Common myeloid progenitor, CD34-positive (primary cell): ENCODE measurements at regions not wholly inside any gene's neighbourhood (a gene's known extent, or its start where the extent isn't known, plus 50 kb on each side); places are given as distances from the start of the nearest gene placed in this dataset.

Experiments
- CTCF ChIA-PET: fragments of 350-600 bp; sonication (Branson Sonifier 250); formaldehyde crosslinking; loops from one replicate; lab custom pipeline; 2021; ENCODE audit warnings: antibody characterized with exemption; lab: Charles Lee
- POLR2A ChIA-PET: fragments of 350-600 bp; sonication (Branson Sonifier 250); formaldehyde crosslinking; loops from one replicate; lab custom pipeline; 2021; ENCODE audit warnings: antibody characterized with exemption; lab: Charles Lee
- DNase-seq, 3 donors: peaks; one replicate each; pipeline versions ENCODE4 v3.0.0 to v3.0.0-alpha.2; 2013
- H3K27ac ChIP-seq, 2 experiments: 1 replicate in 1 of 2; 2 replicates in 1 of 2; pipeline ENCODE4 v1.7.0; 2013; ENCODE audit warnings: inconsistent platforms in 2 of 2, low read length in 2 of 2, mild to moderate bottlenecking in 2 of 2, low read depth in 1 of 2, moderate library complexity in 1 of 2; ENCODE audit not compliant: severe bottlenecking in 2 of 2, insufficient read depth in 1 of 2, poor library complexity in 1 of 2
- H3K27me3 ChIP-seq, 5 experiments: replicated peaks in 2 of 5; 1 replicate in 3 of 5; 2 replicates in 2 of 5; pipeline versions ENCODE4 v1.6.1 to v1.7.0; 2013; ENCODE audit warnings: low read length in 4 of 5, mild to moderate bottlenecking in 2 of 5, moderate library complexity in 2 of 5, inconsistent platforms in 1 of 5; ENCODE audit not compliant: insufficient read depth in 5 of 5, control insufficient read depth in 4 of 5
- H3K36me3 ChIP-seq, 4 experiments: 1 replicate in 2 of 4; 2 replicates in 2 of 4; pipeline versions ENCODE4 v1.6.1 to v1.7.0; 2013; ENCODE audit warnings: low read length in 3 of 4, control low read depth in 1 of 4, mild to moderate bottlenecking in 1 of 4; ENCODE audit not compliant: control insufficient read depth in 4 of 4, insufficient read depth in 4 of 4
- H3K4me1 ChIP-seq, 4 experiments: 1 replicate in 3 of 4; 2 replicates in 1 of 4; pipeline versions ENCODE4 v1.6.1 to v1.7.1; 2013; ENCODE audit warnings: low read length in 3 of 4, mild to moderate bottlenecking in 3 of 4, control low read depth in 1 of 4, inconsistent platforms in 1 of 4, moderate library complexity in 1 of 4; ENCODE audit not compliant: control insufficient read depth in 4 of 4, insufficient read depth in 4 of 4; ENCODE audit errors: control extremely low read depth in 1 of 4
- H3K4me3 ChIP-seq, 7 experiments: 1 replicate in 4 of 7; 2 replicates in 3 of 7; pipeline versions ENCODE4 v1.5.1 to v1.7.0; 2013; ENCODE audit warnings: mild to moderate bottlenecking in 7 of 7, low read length in 6 of 7, moderate library complexity in 6 of 7, inconsistent platforms in 2 of 7, low read depth in 2 of 7, control low read depth in 1 of 7; ENCODE audit not compliant: insufficient read depth in 4 of 7, control insufficient read depth in 1 of 7; ENCODE audit errors: extremely low read depth in 1 of 7
- H3K9me3 ChIP-seq, 5 experiments: 1 replicate in 4 of 5; 2 replicates in 1 of 5; pipeline versions ENCODE4 v1.6.1 to v1.7.1; 2013; ENCODE audit warnings: low read length in 4 of 5, mild to moderate bottlenecking in 2 of 5, inconsistent platforms in 1 of 5, low read depth in 1 of 5, moderate library complexity in 1 of 5; ENCODE audit not compliant: control insufficient read depth in 4 of 5, insufficient read depth in 2 of 5; ENCODE audit errors: control extremely low read depth in 1 of 5
- WGBS: methylation state at CpG from one replicate; pipeline ENCODE4 v1.1.5; 2013; ENCODE audit not compliant: insufficient coverage; 5-methylcytosine and 5-hydroxymethylcytosine counted together

DNA sequence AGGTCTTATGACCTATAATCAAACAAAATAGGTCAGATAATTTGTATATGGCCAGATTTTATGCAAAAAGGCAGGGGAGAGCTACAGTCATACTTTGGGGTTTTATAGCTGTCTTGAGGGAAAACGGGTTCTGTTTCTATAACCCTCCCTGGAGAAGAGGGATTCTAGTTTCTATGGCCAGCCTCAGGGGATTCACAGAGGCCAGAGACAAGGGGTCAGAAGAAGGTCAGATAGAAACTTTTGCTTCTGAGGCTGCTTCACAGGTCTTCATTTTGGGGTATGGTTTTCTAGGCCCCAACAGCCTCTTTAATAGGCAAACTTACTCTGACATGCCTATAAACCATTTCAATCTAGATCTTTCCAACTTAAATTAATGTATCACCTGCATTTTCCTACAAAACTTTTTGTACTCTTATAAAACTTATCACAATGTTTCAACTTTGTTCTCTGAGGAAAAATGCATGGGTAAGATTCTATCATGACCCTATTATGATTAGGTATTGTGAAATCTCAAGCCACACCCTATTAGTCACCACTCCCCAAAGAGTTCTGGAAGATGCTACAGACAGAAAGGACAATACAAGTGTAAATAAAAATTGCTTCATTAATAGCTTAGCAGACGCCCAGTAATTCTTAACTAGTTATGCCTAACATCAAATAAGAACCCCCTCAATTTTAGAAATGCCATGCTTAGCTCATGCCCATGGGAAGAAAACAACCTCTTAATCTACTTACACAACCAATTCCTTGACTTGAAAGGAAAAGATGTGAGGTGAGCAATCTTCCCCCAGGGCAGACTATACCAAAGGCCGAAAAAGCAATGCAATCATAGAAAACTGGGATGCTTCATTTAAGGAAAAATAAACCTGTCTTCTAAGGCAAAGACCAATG, 396.6 kb downstream of the TLR4 start:
- POLR2A ChIA-PET, result no interaction called here
- 89% methylated on average over 1 of the region's 3 CpGs for WGBS
- H3K27ac ChIP-seq, result no peak overlapping the region
- no peak for DNase-seq
- CTCF ChIA-PET, result interaction anchor here (1.4 kb wide), 1 partner anchor 17 kb away, joined by 3 read pairs; no protein-coding TSS in a partner anchor
- H3K9me3 ChIP-seq, result no peaks in the 10 kb centered on the region
- H3K4me1 ChIP-seq, result no peaks in the 10 kb centered on the region
- no peak overlapping the region for H3K4me3 ChIP-seq
- H3K36me3 ChIP-seq, result no peaks in the 10 kb centered on the region
- H3K27me3 ChIP-seq, result no peaks in the 10 kb centered on the region

DNA sequence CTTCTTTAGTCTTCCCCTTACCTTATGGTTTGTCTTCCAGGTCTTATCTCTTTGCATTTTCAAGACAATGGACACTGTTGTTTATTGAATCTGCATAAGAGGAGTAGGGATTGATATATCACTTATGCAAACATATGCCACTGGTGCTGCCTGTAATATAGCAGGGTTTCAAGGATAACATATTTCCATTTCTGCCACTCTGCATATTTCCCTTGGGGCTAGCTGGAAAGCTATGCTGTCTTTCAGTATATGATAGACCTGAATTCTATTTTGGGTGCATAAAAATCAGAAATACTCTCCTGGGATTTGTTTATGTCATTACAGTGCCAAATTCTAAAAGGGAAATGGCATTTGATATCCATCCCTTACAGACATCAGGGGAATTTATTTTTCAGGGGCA, 400.2 kb downstream of the TLR4 start:
- no peak for DNase-seq
- H3K4me1 ChIP-seq, result no peaks in the 10 kb centered on the region

DNA sequence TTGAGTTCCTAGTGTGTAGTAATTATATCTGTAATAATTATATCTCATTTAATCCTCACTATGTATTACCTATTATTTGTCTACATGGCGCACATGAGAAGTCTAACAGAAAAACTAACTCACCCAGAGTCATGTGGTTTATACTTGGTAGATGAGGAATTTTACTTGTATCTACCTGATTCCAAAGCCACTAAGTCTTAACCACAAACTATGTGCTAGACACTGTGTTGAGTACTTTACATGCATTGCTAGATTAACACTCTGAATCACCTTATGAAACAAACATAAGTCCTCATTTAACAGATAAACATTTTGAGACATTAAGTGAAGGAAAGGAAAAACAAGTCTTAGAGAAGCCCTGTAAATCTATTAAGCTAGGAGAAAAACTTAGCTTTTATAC, 404.8 kb downstream of the TLR4 start:
- no peaks in the 10 kb centered on the region for H3K4me1 ChIP-seq

More for the DNA sequence above, 400.2 kb downstream of the TLR4 start:
- H3K9me3 ChIP-seq, result no peaks in the 10 kb centered on the region
- CTCF ChIA-PET, result no interaction called here
- H3K27me3 ChIP-seq, result no peaks in the 10 kb centered on the region
- no peaks in the 10 kb centered on the region for H3K36me3 ChIP-seq
- POLR2A ChIA-PET, result no interaction called here
- no peak overlapping the region for H3K27ac ChIP-seq
- no peak overlapping the region for H3K4me3 ChIP-seq

DNA sequence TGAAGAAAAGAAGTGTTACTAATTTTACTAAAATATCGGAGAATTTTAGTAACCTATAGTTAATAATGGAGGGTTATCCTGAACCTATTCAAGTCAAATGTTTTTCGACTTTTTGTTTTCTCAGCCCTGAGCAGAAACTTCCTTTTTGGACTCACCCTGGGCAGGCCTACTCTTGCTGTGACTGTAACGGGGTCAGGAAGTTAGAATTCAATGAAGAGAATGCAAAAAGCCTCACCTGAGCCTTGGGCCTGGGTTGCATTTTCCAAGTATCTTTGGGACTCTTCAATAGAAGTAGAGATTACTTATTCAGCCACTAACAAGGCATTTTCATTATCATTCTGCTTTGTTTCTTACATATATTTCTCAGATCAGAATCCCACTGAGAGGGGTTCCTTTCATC, 405.3 kb downstream of the TLR4 start:
- Histone ChIP-seq H3K27me3 (no peaks in the 10 kb centered on the region), H3K36me3 (no peaks in the 10 kb centered on the region), H3K4me3 (no peak overlapping the region), H3K9me3 (no peaks in the 10 kb centered on the region), H3K27ac (no peak overlapping the region), H3K4me1 (no peaks in the 10 kb centered on the region)
- 42% methylated on average over 2 of the region's 3 CpGs for WGBS
- ChIA-PET POLR2A (no interaction called here), CTCF (no interaction called here)
- no peak for DNase-seq

More for the DNA sequence above, 404.8 kb downstream of the TLR4 start:
- no CpG with 5 or more reads among the region's 1 CpG for WGBS
- no peaks in the 10 kb centered on the region for H3K36me3 ChIP-seq
- POLR2A ChIA-PET, result no interaction called here
- CTCF ChIA-PET, result no interaction called here
- no peaks in the 10 kb centered on the region for H3K9me3 ChIP-seq
- no peak overlapping the region for H3K27ac ChIP-seq
- no peaks in the 10 kb centered on the region for H3K27me3 ChIP-seq
- no peak overlapping the region for H3K4me3 ChIP-seq
- DNase-seq, result no peak

DNA sequence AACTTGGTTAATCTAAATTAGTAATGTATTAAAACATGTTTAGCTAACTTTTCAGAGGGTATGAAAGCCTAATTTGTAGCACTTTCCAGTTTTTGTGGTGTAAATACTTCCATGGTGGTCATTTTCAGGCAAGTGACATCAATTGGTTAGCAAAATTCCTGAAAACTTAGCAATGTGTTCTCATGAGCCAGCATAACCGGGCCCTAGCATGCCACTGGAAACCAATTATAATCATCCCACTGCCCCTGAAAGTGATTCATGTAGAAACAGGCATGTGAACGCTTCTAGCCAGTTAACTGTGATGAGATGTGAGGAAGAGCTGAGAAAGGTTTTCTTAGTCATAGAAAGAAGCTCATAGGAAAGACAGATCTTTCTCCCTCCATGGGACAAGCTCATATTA, 417.2 kb downstream of the TLR4 start:
- POLR2A ChIA-PET, result no interaction called here
- DNase-seq, result no peak
- Histone ChIP-seq H3K4me3 (no peak overlapping the region), H3K4me1 (no peaks in the 10 kb centered on the region), H3K27me3 (no peaks in the 10 kb centered on the region), H3K9me3 (no peaks in the 10 kb centered on the region), H3K36me3 (no peaks in the 10 kb centered on the region), H3K27ac (no peak overlapping the region)
- CTCF ChIA-PET, result no interaction called here
- no CpG with 5 or more reads among the region's 2 CpGs for WGBS

DNA sequence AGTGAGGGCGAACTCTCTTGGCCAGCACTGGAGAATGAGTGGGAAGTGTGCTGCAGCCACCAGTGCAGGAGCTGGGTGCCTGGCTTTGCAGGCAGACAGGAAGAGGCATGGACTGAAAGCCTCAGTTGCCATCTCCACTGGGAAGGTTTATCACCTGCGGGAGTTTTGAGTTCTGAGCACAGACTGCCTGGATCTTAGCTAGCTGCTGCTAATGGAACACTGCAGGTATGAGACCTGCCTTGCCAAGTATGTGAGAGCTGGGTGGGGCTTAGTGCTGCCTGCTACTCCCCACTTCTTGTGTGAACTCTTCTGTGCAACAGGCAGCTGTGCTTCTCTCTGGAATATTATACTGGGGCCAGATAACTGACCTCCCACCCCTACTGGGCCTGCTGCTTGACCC, 424.1 kb downstream of the TLR4 start:
- H3K27me3 ChIP-seq, result no peaks in the 10 kb centered on the region
- no peaks in the 10 kb centered on the region for H3K4me1 ChIP-seq
- no peak overlapping the region for H3K27ac ChIP-seq
- 90% methylated on average over 2 of the region's 2 CpGs for WGBS
- no peak overlapping the region for H3K4me3 ChIP-seq
- no peak for DNase-seq
- H3K36me3 ChIP-seq, result no peaks in the 10 kb centered on the region
- H3K9me3 ChIP-seq, result peaks cover 0 to 1% (median 0%) of the 10 kb centered on the region in 5 experiments
- CTCF ChIA-PET, result no interaction called here
- POLR2A ChIA-PET, result no interaction called here

DNA sequence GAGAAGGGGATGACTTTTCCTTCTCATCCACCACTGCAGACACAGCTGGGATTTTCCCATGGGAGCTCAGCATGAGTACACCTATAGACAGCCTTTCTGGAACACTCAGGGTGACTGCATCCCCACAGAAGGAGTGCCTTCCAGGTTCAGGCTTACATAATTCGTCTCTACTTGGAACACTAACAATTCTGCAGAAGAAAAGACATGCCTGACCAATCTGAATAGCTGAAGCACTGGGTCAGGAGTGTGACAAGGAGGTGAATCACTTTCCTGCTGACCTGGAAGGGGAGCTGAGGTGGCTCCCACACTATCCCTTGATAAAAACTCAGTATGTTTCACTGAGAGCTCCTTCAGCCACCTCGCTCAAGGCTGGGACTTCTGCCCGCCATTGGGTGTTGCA, 425.3 kb downstream of the TLR4 start:
- POLR2A ChIA-PET, result no interaction called here
- WGBS, result 95% methylated on average over 3 of the region's 3 CpGs
- CTCF ChIA-PET, result no interaction called here

More for the DNA sequence above, 425.3 kb downstream of the TLR4 start:
- Histone ChIP-seq H3K27me3 (no peaks in the 10 kb centered on the region), H3K4me3 (no peak overlapping the region), H3K9me3 (peaks cover 0 to 1% (median 0%) of the 10 kb centered on the region in 5 experiments), H3K27ac (no peak overlapping the region), H3K36me3 (no peaks in the 10 kb centered on the region), H3K4me1 (no peaks in the 10 kb centered on the region)
- no peak for DNase-seq
